HepG2 (cell line): ENCODE measurements at regions not wholly inside any gene's neighbourhood (a gene's known extent, or its start where the extent isn't known, plus 50 kb on each side); places are given as distances from the start of the nearest gene placed in this dataset.

Experiments
- ATAC-seq: fragments of 200-7000 bp; cut with Tn5 transposase; 3 replicates; pipeline ENCODE4 v1.9.1; 2020; ENCODE audit warnings: mild to moderate bottlenecking, moderate library complexity
- BruUV-seq: library from RNA; stranded (reverse); fragments of 400-500 nt; replicated peaks from 2 replicates; lab custom pipeline; 2021; lab: Mats Ljungman, UMichigan
- CTCF ChIA-PET: fragments of 300-600 bp; formaldehyde crosslinking; extraction: SDS; loops from one replicate; lab custom pipeline; 2021; ENCODE audit warnings: low total read pairs, inconsistent platforms, low intra/inter-chr PET ratio; lab: Yijun Ruan, JAX
- POLR2A ChIA-PET: fragments of 350-600 bp; sonication (Branson Sonifier 250); formaldehyde crosslinking; loops from one replicate; lab custom pipeline; 2020; ENCODE audit warnings: antibody characterized with exemption, inconsistent platforms; lab: Yijun Ruan, JAX
- DNase-seq: peaks from one replicate; pipeline ENCODE4 v3.0.0-alpha.2; 2015; ENCODE audit warnings: low spot score
- FAIRE-seq: peaks from 3 replicates; lab custom pipeline; 2011; peaks lifted over from hg19 to GRCh38; lab: Jason Lieb, UNC
- H2AFZ ChIP-seq: one replicate; pipeline ENCODE4 v1.6.1; 2011; ENCODE audit warnings: low read length, inconsistent platforms
- H3K27ac ChIP-seq: fragments of 300-600 bp; 3 replicates; pipeline ENCODE4 v1.8.0; 2011; ENCODE audit warnings: mixed run types, mild to moderate bottlenecking, mixed read lengths, low read length, inconsistent platforms; ENCODE audit not compliant: insufficient read depth; ENCODE audit errors: extremely low read length
- H3K27me3 ChIP-seq, 2 experiments: fragments of 200-600 bp in 1 of 2; 2 replicates in 1 of 2; 3 replicates in 1 of 2; pipeline versions ENCODE4 v1.6.0 to v1.8.0; 2011; ENCODE audit warnings: low read length in 2 of 2, mild to moderate bottlenecking in 2 of 2, moderate library complexity in 2 of 2, inconsistent platforms in 1 of 2; ENCODE audit not compliant: insufficient read depth in 2 of 2, control insufficient read depth in 1 of 2
- H3K36me3 ChIP-seq, 2 experiments: fragments of 200-600 bp in 1 of 2; replicated peaks in 1 of 2; 2 replicates in 1 of 2; 3 replicates in 1 of 2; pipeline versions ENCODE4 v1.5.1 to v1.8.0; 2011; ENCODE audit warnings: low read length in 2 of 2, inconsistent platforms in 1 of 2; ENCODE audit not compliant: insufficient read depth in 2 of 2, control insufficient read depth in 1 of 2
- H3K4me1 ChIP-seq: 2 replicates; pipeline ENCODE4 v1.5.1; 2012; ENCODE audit warnings: low read length, inconsistent platforms; ENCODE audit not compliant: insufficient read depth
- H3K4me2 ChIP-seq: 2 replicates; pipeline ENCODE4 v1.6.0; 2011; ENCODE audit warnings: low read depth, low read length, inconsistent platforms
- H3K4me3 ChIP-seq, 3 experiments: fragments of 200-600 bp in 1 of 3; sonication (generic), shearing (Covaris generic) in 1 of 3; replicated peaks in 1 of 3; 2 replicates each; pipeline ENCODE4 v1.5.1; 2011 to 2016; ENCODE audit warnings: low read length in 3 of 3, inconsistent platforms in 2 of 3, low read depth in 2 of 3, mild to moderate bottlenecking in 2 of 3, control low read depth in 1 of 3, mixed read lengths in 1 of 3; ENCODE audit not compliant: insufficient read depth in 1 of 3
- H3K79me2 ChIP-seq: one replicate; pipeline ENCODE4 v1.6.1; 2011; ENCODE audit warnings: low read length, inconsistent platforms; ENCODE audit not compliant: insufficient read depth
- H3K9ac ChIP-seq: 2 replicates; pipeline ENCODE4 v1.6.0; 2011; ENCODE audit warnings: mild to moderate bottlenecking, low read depth, low read length, inconsistent platforms; ENCODE audit not compliant: insufficient read depth
- H3K9me3 ChIP-seq: 2 replicates; pipeline ENCODE4 v1.5.1; 2012; ENCODE audit warnings: mild to moderate bottlenecking, low read length
- H4K20me1 ChIP-seq: 2 replicates; pipeline ENCODE4 v1.6.0; 2011; ENCODE audit warnings: inconsistent platforms, mild to moderate bottlenecking, low read length, moderate library complexity; ENCODE audit not compliant: insufficient read depth
- BCL6 ChIP-seq: IDR thresholded peaks from 2 replicates; pipeline ENCODE4 v1.6.1; 2016; ENCODE audit warnings: missing genetic modification reagents, missing compliant biosample characterization
- FOSL1 ChIP-seq: sonication (generic); formaldehyde crosslinking; IDR thresholded peaks from 2 replicates; pipeline ENCODE4 v1.9.0; 2021; ENCODE audit warnings: missing genetic modification reagents, borderline replicate concordance
- GATAD2A ChIP-seq: IDR thresholded peaks from 2 replicates; pipeline ENCODE4 v1.6.1; 2016
- HMGXB4 ChIP-seq, 2 experiments: sonication (generic) in 1 of 2; formaldehyde crosslinking in 1 of 2; IDR thresholded peaks; 2 replicates each; pipeline versions ENCODE4 v1.4.0 to v1.6.1; 2018 to 2020; ENCODE audit warnings: missing genetic modification reagents in 2 of 2, borderline replicate concordance in 1 of 2, low read depth in 1 of 2, mild to moderate bottlenecking in 1 of 2, missing biosample characterization in 1 of 2
- LCORL ChIP-seq, 2 experiments: fragments of 450-650 bp in 1 of 2; sonication (generic) in 1 of 2; formaldehyde crosslinking in 1 of 2; IDR thresholded peaks; 2 replicates each; pipeline versions ENCODE4 v1.5.0 to v1.6.1; 2017 to 2020; ENCODE audit warnings: antibody characterized with exemption in 1 of 2, missing genetic modification reagents in 1 of 2
- PTBP1 ChIP-seq: fragments of 200-400 bp; formaldehyde crosslinking; IDR thresholded peaks from 2 replicates; pipeline ENCODE4 v1.6.1; 2018; ENCODE audit warnings: low read length, low read depth; ENCODE audit not compliant: poor library complexity, severe bottlenecking
- RBM39 ChIP-seq: fragments of 200-400 bp; formaldehyde crosslinking; IDR thresholded peaks from one replicate; pipeline ENCODE4 v1.6.1; 2018; ENCODE audit warnings: antibody characterized with exemption, mild to moderate bottlenecking, low read depth, low read length; ENCODE audit not compliant: poor library complexity, severe bottlenecking
- SMARCE1 ChIP-seq: fragments of 450-650 bp; IDR thresholded peaks from 2 replicates; pipeline ENCODE4 v1.6.1; 2017; ENCODE audit warnings: borderline replicate concordance
- SOX13 ChIP-seq, 3 experiments: fragments of 450-650 bp in 1 of 3; sonication (generic) in 1 of 3; formaldehyde crosslinking in 1 of 3; IDR thresholded peaks in 2 of 3; conservative IDR thresholded peaks in 1 of 3; 2 replicates each; pipeline versions ENCODE4 v1.5.0 to v1.6.1; 2016 to 2020; ENCODE audit warnings: antibody characterized with exemption in 1 of 3, mild to moderate bottlenecking in 1 of 3, missing compliant biosample characterization in 1 of 3, missing genetic modification reagents in 1 of 3, moderate library complexity in 1 of 3
- SOX5 ChIP-seq: IDR thresholded peaks from 2 replicates; pipeline ENCODE4 v1.6.1; 2016; ENCODE audit warnings: borderline replicate concordance
- TEAD3 ChIP-seq: optimal IDR thresholded peaks from 2 replicates; pipeline ENCODE3; 2016; ENCODE audit warnings: borderline replicate concordance
- ZBTB43 ChIP-seq: sonication (generic); formaldehyde crosslinking; conservative IDR thresholded peaks from 2 replicates; pipeline ENCODE4 v1.4.0; 2020; ENCODE audit warnings: missing genetic modification reagents
- ZNF503 ChIP-seq: sonication (generic); formaldehyde crosslinking; IDR thresholded peaks from 2 replicates; pipeline ENCODE4 v1.4.0; 2020; ENCODE audit warnings: missing genetic modification reagents
- ZNF713 ChIP-seq: sonication (generic); formaldehyde crosslinking; IDR thresholded peaks from 2 replicates; pipeline ENCODE4 v1.4.0; 2020; ENCODE audit warnings: mild to moderate bottlenecking, missing genetic modification reagents
- WGBS: methylation state at CpG from one replicate; pipeline ENCODE4 v1.1.6; 2017; ENCODE audit warnings: low lambda C conversion rate; 5-methylcytosine and 5-hydroxymethylcytosine counted together
- in situ Hi-C: cut with HindIII; loops from 2 replicates; pipeline ENCODE4 v1.10.0; 2017; ENCODE audit warnings: low pct_unique_long_range_greater_than_20kb; ENCODE audit not compliant: extremely low pct_ligation_motif_present
- intact Hi-C: fragments of 100-400 bp; cut with micrococcal nuclease; formaldehyde crosslinking; loops from one replicate; pipeline ENCODE4 v1.10.0; 2022; ENCODE audit not compliant: unreplicated experiment
- TF ChIP-seq, protein P1 (sequence below): sonication (generic); formaldehyde crosslinking; IDR thresholded peaks from 2 replicates; pipeline ENCODE4 v1.4.0; 2020; ENCODE audit warnings: low read depth, missing genetic modification reagents

DNA sequence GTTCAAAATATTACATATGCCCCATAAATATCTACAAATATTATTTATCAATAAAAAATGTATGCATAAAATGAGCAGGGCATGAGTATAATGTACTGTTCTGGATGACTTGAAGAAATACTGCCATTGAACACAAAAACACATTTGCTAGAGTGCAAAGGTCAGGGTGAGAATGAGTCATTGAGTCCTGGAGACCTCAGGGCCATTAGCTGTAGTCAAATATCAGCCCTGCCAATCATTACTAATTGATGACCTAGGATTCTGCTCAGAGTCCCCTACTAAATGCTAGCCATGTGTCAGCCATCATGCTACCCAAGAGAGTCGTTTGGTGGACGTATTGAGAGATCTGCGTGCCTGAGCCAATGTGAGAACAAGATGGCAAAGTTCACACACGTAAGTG, 80.3 kb upstream of the FAM169A start:
- Histone ChIP-seq H4K20me1 (no peaks in the 10 kb centered on the region), H3K4me2 (peak overlapping the region; percentile 30; the same call in 1 of the 2 replicates), H3K4me3 (no peak overlapping the region), H3K27me3 (no peaks in the 10 kb centered on the region), H2AFZ (no peak overlapping the region), H3K79me2 (no peaks in the 10 kb centered on the region), H3K9ac (no peak overlapping the region), H3K27ac (no peak overlapping the region), H3K36me3 (no peaks in the 10 kb centered on the region), H3K4me1 (peaks cover 67% of the 10 kb centered on the region), H3K9me3 (no peaks in the 10 kb centered on the region)
- FAIRE-seq = no peak
- peak; percentile 72 for ATAC-seq
- 75% methylated on average over 4 of the region's 4 CpGs for WGBS
- ChIA-PET CTCF (no interaction called here), POLR2A (no interaction called here)
- BruUV-seq = no TSS peak
- in situ Hi-C loops (no loop called here), intact Hi-C loops (loop anchor here (5.0 to 10.0 kb wide), 2 partner anchors 106 to 272 kb away; partner anchors contain the start of gene GCNT4)
- peak; percentile 91 for DNase-seq
- peak; percentile 85 for TF ChIP-seq FOSL1
- TF ChIP-seq ZBTB43 = no peak
- TF ChIP-seq SMARCE1 = no peak
- no peak for TF ChIP-seq SOX13 (IDR thresholded peaks at IDR 0.05)
- peak in 1 of 2 experiments; percentile 54; a peak in 1 of 4 replicates for TF ChIP-seq SOX13 (CRISPR knock-in tag; conservative IDR thresholded peaks at IDR 0.05 in 1 of 2, IDR thresholded peaks at IDR 0.05 in 1 of 2)
- TF ChIP-seq TEAD3 (CRISPR knock-in tag) = peak; percentile 64
- TF ChIP-seq HMGXB4 (CRISPR knock-in tag; IDR thresholded peaks at IDR 0.05; ENCODE audit: borderline replicate concordance in 1 of 2, low read depth in 1 of 2) = no peak
- peak; percentile 36; the same call in 1 of the 2 replicates for TF ChIP-seq SOX5 (CRISPR knock-in tag)
- peak; percentile 72 for TF ChIP-seq GATAD2A (CRISPR knock-in tag)
- TF ChIP-seq BCL6 (CRISPR knock-in tag) = peak; percentile 76
- TF ChIP-seq RBM39 = no peak
- no peak for TF ChIP-seq PTBP1
- TF ChIP-seq ZNF503 (CRISPR knock-in tag) = no peak
- no peak for TF ChIP-seq LCORL (IDR thresholded peaks at IDR 0.05)
- no peak for TF ChIP-seq LCORL (CRISPR knock-in tag; IDR thresholded peaks at IDR 0.05)
- TF ChIP-seq, protein P1, sequence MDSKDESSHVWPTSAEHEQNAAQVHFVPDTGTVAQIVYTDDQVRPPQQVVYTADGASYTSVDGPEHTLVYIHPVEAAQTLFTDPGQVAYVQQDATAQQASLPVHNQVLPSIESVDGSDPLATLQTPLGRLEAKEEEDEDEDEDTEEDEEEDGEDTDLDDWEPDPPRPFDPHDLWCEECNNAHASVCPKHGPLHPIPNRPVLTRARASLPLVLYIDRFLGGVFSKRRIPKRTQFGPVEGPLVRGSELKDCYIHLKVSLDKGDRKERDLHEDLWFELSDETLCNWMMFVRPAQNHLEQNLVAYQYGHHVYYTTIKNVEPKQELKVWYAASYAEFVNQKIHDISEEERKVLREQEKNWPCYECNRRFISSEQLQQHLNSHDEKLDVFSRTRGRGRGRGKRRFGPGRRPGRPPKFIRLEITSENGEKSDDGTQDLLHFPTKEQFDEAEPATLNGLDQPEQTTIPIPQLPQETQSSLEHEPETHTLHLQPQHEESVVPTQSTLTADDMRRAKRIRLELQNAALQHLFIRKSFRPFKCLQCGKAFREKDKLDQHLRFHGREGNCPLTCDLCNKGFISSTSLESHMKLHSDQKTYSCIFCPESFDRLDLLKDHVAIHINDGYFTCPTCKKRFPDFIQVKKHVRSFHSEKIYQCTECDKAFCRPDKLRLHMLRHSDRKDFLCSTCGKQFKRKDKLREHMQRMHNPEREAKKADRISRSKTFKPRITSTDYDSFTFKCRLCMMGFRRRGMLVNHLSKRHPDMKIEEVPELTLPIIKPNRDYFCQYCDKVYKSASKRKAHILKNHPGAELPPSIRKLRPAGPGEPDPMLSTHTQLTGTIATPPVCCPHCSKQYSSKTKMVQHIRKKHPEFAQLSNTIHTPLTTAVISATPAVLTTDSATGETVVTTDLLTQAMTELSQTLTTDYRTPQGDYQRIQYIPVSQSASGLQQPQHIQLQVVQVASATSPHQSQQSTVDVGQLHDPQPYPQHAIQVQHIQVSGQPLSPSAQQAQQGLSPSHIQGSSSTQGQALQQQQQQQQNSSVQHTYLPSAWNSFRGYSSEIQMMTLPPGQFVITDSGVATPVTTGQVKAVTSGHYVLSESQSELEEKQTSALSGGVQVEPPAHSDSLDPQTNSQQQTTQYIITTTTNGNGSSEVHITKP = no peak
- TF ChIP-seq ZNF713 (CRISPR knock-in tag) = no peak
